ENCODE measurements at regions not wholly inside any gene's neighbourhood (a gene's known extent, or its start where the extent isn't known, plus 50 kb on each side); places are given as distances from the start of the nearest gene placed in this dataset.

DNA sequence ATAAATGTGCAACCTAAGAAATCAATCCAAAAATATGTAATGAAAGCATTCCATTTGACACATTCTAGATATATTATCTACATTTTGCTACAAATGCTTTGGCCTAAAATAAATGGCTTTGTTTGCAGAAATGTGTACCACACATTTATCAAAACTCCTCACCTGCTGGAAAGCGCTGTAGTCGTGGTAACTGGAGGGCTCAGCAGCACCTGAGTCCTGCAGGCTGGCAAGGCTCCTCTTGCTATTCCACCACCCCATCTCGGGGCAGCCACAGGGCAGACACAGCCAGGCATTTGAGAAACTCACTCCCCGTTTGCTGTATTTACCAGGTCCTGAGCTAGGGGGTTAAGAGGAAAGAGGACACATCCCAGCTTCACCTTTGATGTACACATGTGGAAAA is 68.1 kb upstream of the TOMM7 start:
- TF ChIP-seq, protein P1, sequence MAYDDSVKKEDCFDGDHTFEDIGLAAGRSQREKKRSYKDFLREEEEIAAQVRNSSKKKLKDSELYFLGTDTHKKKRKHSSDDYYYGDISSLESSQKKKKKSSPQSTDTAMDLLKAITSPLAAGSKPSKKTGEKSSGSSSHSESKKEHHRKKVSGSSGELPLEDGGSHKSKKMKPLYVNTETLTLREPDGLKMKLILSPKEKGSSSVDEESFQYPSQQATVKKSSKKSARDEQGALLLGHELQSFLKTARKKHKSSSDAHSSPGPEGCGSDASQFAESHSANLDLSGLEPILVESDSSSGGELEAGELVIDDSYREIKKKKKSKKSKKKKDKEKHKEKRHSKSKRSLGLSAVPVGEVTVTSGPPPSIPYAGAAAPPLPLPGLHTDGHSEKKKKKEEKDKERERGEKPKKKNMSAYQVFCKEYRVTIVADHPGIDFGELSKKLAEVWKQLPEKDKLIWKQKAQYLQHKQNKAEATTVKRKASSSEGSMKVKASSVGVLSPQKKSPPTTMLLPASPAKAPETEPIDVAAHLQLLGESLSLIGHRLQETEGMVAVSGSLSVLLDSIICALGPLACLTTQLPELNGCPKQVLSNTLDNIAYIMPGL (CRISPR knock-in tag; IDR thresholded peaks at IDR 0.05): no peak
- TF ChIP-seq MXD4 (CRISPR knock-in tag; IDR thresholded peaks at IDR 0.05; ENCODE audit: borderline replicate concordance) (no peak), FOXK1 (CRISPR knock-in tag; IDR thresholded peaks at IDR 0.05) (no peak)
- TF ChIP-seq, protein P2, sequence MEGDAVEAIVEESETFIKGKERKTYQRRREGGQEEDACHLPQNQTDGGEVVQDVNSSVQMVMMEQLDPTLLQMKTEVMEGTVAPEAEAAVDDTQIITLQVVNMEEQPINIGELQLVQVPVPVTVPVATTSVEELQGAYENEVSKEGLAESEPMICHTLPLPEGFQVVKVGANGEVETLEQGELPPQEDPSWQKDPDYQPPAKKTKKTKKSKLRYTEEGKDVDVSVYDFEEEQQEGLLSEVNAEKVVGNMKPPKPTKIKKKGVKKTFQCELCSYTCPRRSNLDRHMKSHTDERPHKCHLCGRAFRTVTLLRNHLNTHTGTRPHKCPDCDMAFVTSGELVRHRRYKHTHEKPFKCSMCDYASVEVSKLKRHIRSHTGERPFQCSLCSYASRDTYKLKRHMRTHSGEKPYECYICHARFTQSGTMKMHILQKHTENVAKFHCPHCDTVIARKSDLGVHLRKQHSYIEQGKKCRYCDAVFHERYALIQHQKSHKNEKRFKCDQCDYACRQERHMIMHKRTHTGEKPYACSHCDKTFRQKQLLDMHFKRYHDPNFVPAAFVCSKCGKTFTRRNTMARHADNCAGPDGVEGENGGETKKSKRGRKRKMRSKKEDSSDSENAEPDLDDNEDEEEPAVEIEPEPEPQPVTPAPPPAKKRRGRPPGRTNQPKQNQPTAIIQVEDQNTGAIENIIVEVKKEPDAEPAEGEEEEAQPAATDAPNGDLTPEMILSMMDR (IDR thresholded peaks at IDR 0.05): no peak
